GM23338 (cell line): ENCODE measurements at regions not wholly inside any gene's neighbourhood (a gene's known extent, or its start where the extent isn't known, plus 50 kb on each side); places are given as distances from the start of the nearest gene placed in this dataset.

Experiments
- REST ChIP-seq: IDR thresholded peaks from one replicate; pipeline ENCODE4 v1.6.1; 2018; ENCODE audit warnings: antibody characterized with exemption; ENCODE audit not compliant: unreplicated experiment
- TF ChIP-seq, protein P1 (sequence below), 2 experiments: fragments of 200-600 bp in 1 of 2; sonication (generic) in 1 of 2; conservative IDR thresholded peaks; 2 replicates each; pipeline versions ENCODE4 v1.5.1 to v1.6.1; 2016 to 2017; ENCODE audit warnings: antibody characterized with exemption in 2 of 2, low read depth in 2 of 2, mild to moderate bottlenecking in 2 of 2, moderate library complexity in 1 of 2

- TF ChIP-seq, protein P1, sequence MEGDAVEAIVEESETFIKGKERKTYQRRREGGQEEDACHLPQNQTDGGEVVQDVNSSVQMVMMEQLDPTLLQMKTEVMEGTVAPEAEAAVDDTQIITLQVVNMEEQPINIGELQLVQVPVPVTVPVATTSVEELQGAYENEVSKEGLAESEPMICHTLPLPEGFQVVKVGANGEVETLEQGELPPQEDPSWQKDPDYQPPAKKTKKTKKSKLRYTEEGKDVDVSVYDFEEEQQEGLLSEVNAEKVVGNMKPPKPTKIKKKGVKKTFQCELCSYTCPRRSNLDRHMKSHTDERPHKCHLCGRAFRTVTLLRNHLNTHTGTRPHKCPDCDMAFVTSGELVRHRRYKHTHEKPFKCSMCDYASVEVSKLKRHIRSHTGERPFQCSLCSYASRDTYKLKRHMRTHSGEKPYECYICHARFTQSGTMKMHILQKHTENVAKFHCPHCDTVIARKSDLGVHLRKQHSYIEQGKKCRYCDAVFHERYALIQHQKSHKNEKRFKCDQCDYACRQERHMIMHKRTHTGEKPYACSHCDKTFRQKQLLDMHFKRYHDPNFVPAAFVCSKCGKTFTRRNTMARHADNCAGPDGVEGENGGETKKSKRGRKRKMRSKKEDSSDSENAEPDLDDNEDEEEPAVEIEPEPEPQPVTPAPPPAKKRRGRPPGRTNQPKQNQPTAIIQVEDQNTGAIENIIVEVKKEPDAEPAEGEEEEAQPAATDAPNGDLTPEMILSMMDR (conservative IDR thresholded peaks at IDR 0.05; ENCODE audit: low read depth in 2 of 2): no peak
- TF ChIP-seq REST: no peak
Observed at GRCh38 chr4:125043486-125043885, 271.3 kb upstream of the FAT4 start.
